ENCODE measurements at regions not wholly inside any gene's neighbourhood (a gene's known extent, or its start where the extent isn't known, plus 50 kb on each side); places are given as distances from the start of the nearest gene placed in this dataset.

GRCh38 chr18:24914171-24914525 lies 437.8 kb downstream of the ZNF521 start:
- DNase-seq (ENCODE audit: low read depth) = no peak
- H3K4me3 ChIP-seq (ENCODE audit: low read length) = no peak overlapping the region
- no peak for TF ChIP-seq CTCF (conservative IDR thresholded peaks at IDR 0.05; ENCODE audit: low read depth, low read length)

GRCh38 chr18:24914685-24915084 lies 437.3 kb downstream of the ZNF521 start:
- no peak for DNase-seq (ENCODE audit: low read depth)
- no peak overlapping the region for H3K4me3 ChIP-seq (ENCODE audit: low read length)
- no peak for TF ChIP-seq CTCF (conservative IDR thresholded peaks at IDR 0.05; ENCODE audit: low read depth, low read length)

GRCh38 chr18:24915547-24915946 lies 436.4 kb downstream of the ZNF521 start:
- H3K4me3 ChIP-seq (ENCODE audit: low read length) = no peak overlapping the region
- no peak for TF ChIP-seq CTCF (conservative IDR thresholded peaks at IDR 0.05; ENCODE audit: low read depth, low read length)
- DNase-seq (ENCODE audit: low read depth) = peak; percentile 32

GRCh38 chr18:24917767-24918166 lies 434.2 kb downstream of the ZNF521 start:
- DNase-seq (ENCODE audit: low read depth) = no peak
- no peak overlapping the region for H3K4me3 ChIP-seq (ENCODE audit: low read length)
- no peak for TF ChIP-seq CTCF (conservative IDR thresholded peaks at IDR 0.05; ENCODE audit: low read depth, low read length)

- DNase-seq (ENCODE audit: low read depth) = no peak
- no peak for TF ChIP-seq CTCF (conservative IDR thresholded peaks at IDR 0.05; ENCODE audit: low read depth, low read length)
- no peak overlapping the region for H3K4me3 ChIP-seq (ENCODE audit: low read length)
These were observed 433.7 kb downstream of the ZNF521 start for GRCh38 chr18:24918257-24918656.

- no peak overlapping the region for H3K4me3 ChIP-seq (ENCODE audit: low read length)
- DNase-seq (ENCODE audit: low read depth) = no peak
- no peak for TF ChIP-seq CTCF (conservative IDR thresholded peaks at IDR 0.05; ENCODE audit: low read depth, low read length)
These were observed 432.7 kb downstream of the ZNF521 start for GRCh38 chr18:24919181-24919797.

GRCh38 chr18:24922491-24922890 lies 429.5 kb downstream of the ZNF521 start:
- H3K4me3 ChIP-seq (ENCODE audit: low read length) = no peak overlapping the region
- TF ChIP-seq CTCF (conservative IDR thresholded peaks at IDR 0.05; ENCODE audit: low read depth, low read length) = no peak
- DNase-seq (ENCODE audit: low read depth) = no peak

Measured in retinal pigment epithelial cell (primary cell).